GM18858 (cell line): ENCODE measurements at regions not wholly inside any gene's neighbourhood (a gene's known extent, or its start where the extent isn't known, plus 50 kb on each side); places are given as distances from the start of the nearest gene placed in this dataset.
"Not testable (repeated sequence)": the region's sequence is repeated elsewhere in the genome, so short reads cannot be mapped to it uniquely, and the experiment has no call there.

Source experiments
- ATAC-seq: cut with Tn5 transposase; IDR thresholded peaks from one replicate; pipeline ENCODE4 v1.9.1; 2021; ENCODE audit not compliant: unreplicated experiment

DNA sequence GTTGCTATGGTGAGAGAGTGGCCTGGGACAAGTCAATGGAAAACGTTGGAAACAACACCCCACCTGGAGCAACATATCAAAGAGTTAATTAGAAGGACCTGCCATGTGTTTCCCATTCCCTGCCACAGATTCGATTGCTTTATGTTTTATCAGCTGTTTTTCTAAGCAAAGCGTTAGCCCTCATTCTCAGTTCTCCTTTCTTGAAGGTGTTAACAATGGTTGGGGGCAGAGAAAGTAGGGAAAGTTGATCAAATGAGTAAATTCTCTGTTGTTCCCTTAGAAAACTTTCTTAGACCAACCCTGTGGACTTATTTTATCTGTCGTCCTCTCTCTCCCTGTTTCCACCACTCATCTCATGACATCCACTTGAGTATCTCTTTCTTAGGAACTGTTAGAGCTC lies 102.5 kb downstream of the ADAMTS15 start:
- no peak for ATAC-seq

DNA sequence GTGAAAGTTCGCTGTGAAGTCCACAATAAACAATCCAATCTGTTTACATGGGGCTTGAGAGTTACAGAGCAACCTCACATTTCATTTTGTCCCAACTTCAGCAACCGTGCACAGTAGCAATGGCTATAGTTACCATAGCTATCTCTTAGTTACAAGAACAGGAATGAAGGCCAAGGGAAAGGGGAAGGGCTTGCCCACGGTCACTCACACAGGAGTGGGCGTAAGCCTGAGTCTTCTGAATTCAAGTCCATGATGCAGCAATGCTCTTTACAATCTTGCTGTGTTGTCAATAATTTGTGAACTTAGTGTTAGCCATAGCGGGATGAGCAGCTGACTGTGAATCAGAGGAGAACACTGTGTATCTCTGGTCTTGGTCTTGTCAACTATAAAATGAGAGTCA lies 102.9 kb downstream of the ADAMTS15 start:
- ATAC-seq: no peak

DNA sequence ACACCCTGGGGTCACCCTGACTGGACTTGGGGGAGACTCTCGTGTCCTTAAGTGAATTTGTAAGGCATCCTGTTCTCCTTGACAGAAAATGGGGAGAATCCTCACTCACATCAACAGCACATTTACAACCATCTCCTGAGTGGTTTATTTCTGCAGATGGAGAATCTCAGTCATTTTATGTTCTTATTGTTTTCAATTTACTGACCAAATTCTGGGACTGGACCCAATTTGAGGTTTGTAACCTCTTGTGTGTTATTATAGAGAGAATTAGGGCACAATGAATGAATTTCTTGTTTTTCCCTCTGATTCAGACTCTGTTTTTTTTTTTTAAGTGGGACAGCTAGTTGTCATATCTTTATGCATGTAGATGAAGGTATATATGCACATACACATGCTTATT lies 104.9 kb downstream of the ADAMTS15 start:
- no peak for ATAC-seq

- no peak for ATAC-seq
These were observed 106.0 kb downstream of the ADAMTS15 start for GRCh38 chr11:130554241-130555055.

DNA sequence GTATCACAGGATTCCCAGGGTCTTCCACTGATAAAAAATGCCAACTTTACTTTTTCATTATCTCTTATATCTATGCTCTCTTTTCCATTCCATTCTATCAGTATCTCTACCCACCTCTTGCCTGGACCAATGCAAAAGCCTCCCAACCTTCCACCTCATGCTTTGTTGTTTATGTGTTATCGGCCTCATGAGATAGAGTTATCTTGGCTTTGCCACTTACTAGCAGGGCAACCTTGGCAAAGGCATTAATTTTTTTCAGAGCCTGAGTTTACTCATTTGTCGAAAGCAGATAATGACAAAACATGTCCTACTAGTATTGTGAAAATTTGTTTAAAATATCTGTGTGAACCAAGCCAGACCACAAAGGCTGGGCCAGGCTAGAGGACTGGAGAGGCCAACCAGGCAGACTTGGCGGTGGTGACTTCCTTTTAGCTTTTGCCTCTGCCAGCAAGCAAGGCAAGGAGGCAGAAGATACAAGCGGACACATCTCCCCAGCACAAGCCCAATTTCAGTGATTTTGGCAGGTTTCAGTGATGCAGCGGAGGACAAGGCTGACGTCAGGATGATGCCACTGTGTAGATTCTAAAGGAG lies 106.9 kb downstream of the ADAMTS15 start:
- ATAC-seq: no peak

DNA sequence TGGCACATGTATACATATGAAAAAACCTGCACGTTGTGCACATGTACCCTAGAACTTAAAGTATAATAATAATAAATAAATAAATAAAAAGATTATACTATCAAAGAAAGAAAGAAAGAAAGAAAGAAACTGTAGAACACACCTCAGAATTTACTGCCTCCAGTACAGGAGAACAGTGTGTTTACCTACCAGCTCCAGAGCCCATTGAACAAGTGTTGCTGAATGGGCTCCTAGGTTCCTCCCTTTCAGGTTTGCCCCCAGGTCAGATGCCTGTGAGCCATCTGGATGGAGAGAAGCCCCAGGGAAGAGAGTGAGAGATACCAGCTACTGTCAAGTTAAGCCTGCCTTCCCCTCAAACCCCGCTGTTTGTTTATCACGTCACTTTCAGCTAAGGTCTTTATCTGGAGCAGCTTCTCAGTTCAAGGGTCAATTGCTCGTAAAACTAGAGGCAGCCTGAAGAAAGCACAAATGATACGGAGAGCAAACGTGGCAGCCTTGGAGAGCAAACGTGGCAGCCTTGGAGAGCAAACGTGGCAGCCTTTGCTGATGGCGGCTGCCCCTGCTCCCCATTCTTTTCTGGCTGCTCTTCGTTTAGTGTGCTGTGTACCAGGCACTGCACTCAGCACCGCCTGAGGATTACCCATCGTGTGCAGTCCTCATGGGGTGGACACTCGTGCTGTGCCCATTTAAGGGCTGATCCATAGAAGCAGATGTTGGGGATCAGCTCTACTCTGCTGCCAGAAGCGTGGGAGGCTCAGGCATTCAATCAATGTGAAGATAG lies 111.7 kb downstream of the ADAMTS15 start:
- no peak for ATAC-seq

DNA sequence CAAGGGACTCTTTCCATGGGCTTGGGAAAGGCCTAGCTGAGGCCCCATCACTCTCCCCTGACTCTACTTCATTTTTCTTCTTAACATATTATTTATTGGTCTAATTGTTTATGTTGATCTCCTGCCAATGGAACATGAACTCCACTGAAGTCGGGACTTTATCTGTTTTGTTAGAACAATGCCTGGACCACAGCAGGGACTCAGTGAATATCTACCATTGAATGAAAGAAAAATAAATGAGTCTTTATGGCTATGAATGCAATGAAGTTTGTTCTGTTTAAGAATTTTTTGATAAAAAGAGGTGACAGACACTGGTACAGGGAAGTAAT lies 112.3 kb downstream of the ADAMTS15 start:
- no peak for ATAC-seq

DNA sequence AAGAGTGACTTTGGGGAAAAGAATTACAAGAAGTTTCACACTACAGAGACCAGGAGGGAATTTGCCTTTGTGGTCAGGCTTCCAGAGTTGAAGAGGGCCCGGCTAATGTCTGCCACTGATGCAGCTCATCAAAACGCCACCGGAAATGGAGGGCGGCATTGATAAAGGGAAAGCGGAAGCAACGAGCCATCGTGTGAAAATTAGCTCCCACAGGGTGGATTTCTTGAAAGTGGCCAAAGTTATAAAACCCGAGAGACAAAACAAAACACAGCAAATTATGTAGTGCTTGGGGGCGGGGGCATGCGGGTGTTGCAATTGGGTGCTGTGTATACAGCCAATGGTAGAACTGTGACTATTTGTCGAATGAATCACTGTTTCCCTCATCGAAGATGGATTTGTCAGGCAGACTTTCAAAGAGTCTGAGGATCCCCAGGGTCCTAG lies 113.0 kb downstream of the ADAMTS15 start:
- no peak for ATAC-seq

DNA sequence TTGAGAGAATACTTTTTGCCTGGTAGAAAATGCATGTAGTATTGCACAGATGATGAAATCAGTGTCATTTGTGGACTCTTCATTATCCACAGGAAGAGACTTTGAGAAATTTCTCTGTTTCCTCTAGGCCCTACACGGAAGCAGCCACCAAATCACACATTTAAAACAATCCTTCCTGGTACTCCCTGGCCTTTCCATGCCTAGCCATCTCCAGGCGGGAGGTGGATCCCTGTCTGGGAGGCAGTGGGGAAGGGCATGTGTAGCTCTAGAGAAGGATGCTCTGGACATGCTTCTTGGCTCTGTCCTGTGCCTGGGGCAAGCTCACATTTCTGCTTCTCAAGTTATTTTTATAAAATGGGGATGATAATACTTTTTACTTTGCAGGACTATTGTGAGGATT lies 114.1 kb downstream of the ADAMTS15 start:
- ATAC-seq: no peak

- not testable (repeated sequence) for ATAC-seq
These were observed 117.9 kb downstream of the ADAMTS15 start for GRCh38 chr11:130566360-130566759.

DNA sequence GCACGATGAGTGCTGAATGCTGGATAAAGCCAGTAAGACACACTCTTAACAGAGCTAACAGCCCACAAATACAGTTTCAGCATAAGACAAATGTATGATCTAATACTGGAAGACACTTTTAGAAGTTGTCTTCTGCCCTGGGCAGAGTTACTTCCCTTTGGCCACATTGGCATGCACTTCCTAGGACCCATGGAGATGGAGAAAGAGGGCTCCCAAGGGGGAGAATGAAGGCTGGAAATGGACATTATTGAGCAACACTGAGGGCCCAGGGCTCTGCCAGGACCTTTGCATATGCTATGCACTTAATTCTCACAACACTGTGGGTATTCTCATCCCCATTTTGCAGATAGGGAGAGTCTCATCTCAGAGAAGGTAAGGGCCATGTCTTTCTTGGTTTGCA lies 123.1 kb downstream of the ADAMTS15 start:
- ATAC-seq: no peak

DNA sequence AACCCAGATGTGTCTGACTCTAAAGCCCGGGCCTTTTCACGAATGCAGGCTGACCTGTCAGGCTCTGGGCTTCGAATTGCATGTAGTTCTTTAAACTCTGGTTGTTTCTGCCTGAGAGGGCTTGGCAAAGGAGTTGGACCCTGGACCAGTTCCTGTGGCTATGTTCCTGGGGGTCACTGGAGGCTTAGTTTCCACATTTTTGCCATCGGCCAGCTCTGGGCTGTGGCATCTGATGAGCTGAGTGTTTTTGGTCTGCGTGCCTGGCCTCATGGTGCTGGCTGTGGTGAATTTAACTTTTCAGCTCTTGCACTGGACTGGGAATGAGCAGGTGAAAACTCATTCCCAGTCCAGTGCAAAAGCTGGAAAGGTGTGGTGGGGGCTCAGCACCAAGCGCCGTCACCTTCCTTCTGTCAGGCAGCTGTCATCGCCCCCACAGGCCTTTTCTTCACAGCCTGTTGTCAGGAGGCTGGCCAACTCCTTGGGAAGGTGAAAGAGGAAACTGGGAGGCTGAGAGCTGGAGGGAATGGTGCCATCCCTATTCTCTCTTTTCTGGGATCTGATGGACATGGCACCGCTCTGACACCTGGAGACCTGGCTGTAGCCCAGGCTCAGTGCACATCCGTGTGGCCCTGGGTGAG lies 123.6 kb downstream of the ADAMTS15 start:
- no peak for ATAC-seq

GRCh38 chr11:130573767-130574166 lies 125.3 kb downstream of the ADAMTS15 start:
- ATAC-seq: no peak

- ATAC-seq: no peak
These were observed 126.3 kb downstream of the ADAMTS15 start for GRCh38 chr11:130574740-130575139.

GRCh38 chr11:130576146-130576545 lies 127.7 kb downstream of the ADAMTS15 start:
- no peak for ATAC-seq

- no peak for ATAC-seq
These were observed 130.4 kb downstream of the ADAMTS15 start for GRCh38 chr11:130578738-130579368.

DNA sequence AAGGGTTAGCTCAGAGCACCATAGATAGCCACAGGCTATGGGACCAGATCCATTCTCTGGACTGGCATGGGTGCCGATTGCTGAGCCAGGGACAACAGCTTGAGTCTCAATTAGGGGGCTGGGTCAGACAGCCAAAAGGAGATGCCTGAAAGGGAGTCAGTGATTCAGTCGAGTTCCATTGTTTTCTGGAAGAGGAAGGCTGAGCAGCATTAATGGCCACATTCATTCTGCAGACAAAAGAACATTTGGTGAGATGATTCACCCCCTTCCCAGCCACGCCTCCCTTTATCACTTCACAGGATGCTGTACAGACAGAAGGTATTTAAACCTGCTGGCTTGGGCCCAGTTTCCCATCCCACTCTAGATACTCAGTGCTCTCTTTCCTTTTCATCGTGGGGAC lies 131.9 kb downstream of the ADAMTS15 start:
- ATAC-seq: no peak

GRCh38 chr11:130580891-130581492 lies 132.5 kb downstream of the ADAMTS15 start:
- no peak for ATAC-seq

DNA sequence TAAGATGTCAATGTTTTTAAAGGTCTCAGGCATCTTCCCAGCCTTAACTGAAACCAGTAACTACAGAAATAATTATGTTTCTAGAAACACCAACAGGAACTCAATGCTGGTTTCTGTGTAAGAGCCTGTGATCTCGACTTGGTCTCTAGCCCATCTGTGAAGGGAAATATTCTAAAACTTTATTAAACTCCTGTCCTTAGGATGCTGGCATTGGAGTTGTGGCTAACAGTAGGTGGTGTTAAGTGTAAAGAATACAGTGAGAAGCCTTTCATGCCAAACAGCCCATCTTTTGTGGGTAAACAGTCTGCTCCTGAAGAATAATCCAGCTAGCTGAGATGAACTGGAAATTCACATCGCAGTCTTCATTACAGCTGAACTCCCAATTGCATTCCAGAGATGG lies 133.2 kb downstream of the ADAMTS15 start:
- no peak for ATAC-seq

DNA sequence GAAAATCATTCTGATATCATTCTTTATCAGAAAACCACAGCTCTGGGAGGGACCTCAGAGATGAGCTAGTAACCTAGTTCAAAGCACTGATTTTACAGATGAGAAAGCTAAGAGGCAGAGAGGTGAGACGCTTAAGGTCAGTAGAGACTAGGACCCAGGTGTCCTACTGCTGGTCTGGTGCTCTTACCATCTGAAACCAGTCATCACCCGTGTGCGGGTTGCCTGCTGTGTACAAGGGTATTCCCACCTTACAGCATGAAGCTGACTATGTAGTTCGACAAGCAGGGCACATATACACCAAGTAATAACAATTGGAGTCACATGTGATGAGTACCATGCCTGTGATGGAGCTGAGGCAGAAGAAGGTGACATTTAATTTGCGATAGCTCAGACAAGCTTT lies 133.7 kb downstream of the ADAMTS15 start:
- ATAC-seq: no peak

DNA sequence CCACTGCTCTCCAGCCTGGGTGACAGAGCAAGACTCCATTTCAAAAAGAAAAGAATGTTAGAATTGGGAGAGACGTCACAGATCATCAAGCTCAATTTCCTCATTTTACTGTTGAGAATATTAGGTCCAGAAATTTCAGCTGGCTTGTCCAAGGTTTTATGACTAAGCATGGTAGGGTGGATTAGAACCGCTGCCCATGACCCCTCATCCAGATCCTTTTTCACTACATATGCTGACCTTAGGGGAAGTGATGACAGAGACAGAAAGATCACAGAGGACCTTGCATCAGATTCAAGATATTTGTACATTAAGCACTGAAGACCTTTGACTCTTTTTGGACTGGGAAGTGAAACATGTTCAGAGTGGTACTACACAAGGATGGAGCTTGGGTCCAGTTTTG lies 134.5 kb downstream of the ADAMTS15 start:
- no peak for ATAC-seq
